Mesenchymal stem cell (in vitro differentiated cells and primary cell): ENCODE measurements at regions not wholly inside any gene's neighbourhood (a gene's known extent, or its start where the extent isn't known, plus 50 kb on each side); places are given as distances from the start of the nearest gene placed in this dataset.

Experiments used
- DNase-seq: peaks from one replicate; pipeline ENCODE4 v3.0.0-alpha.2; 2013
- H2AFZ ChIP-seq: one replicate; pipeline ENCODE4 v1.6.1; 2013; ENCODE audit warnings: low read depth, mild to moderate bottlenecking, control low read depth, inconsistent platforms, low read length, moderate library complexity
- H2AK5ac ChIP-seq: 2 replicates; pipeline ENCODE4 v1.6.1; 2013; ENCODE audit warnings: low read length, moderate library complexity, mild to moderate bottlenecking, inconsistent platforms; ENCODE audit not compliant: severe bottlenecking
- H2BK120ac ChIP-seq: one replicate; pipeline ENCODE4 v1.6.1; 2013; ENCODE audit warnings: low read depth, mild to moderate bottlenecking, inconsistent platforms, low read length, moderate library complexity
- H2BK12ac ChIP-seq, 2 experiments: one replicate each; pipeline ENCODE4 v1.6.1; 2013; ENCODE audit warnings: inconsistent platforms in 2 of 2, low read length in 2 of 2, mild to moderate bottlenecking in 2 of 2, moderate library complexity in 2 of 2, control low read depth in 1 of 2
- H2BK15ac ChIP-seq: one replicate; pipeline ENCODE4 v1.6.1; 2013; ENCODE audit warnings: mild to moderate bottlenecking, low read depth, inconsistent platforms; ENCODE audit not compliant: poor library complexity, severe bottlenecking
- H2BK5ac ChIP-seq: 2 replicates; pipeline ENCODE4 v1.6.1; 2013; ENCODE audit warnings: low read depth, mild to moderate bottlenecking, low read length, control low read depth, inconsistent platforms; ENCODE audit not compliant: poor library complexity, severe bottlenecking
- H3K14ac ChIP-seq, 2 experiments: one replicate each; pipeline ENCODE4 v1.6.1; 2013; ENCODE audit warnings: inconsistent platforms in 2 of 2, low read length in 2 of 2, control low read depth in 1 of 2, mild to moderate bottlenecking in 1 of 2, moderate library complexity in 1 of 2
- H3K18ac ChIP-seq, 2 experiments: one replicate each; pipeline ENCODE4 v1.6.1; 2013; ENCODE audit warnings: inconsistent platforms in 2 of 2, low read length in 2 of 2, control low read depth in 1 of 2, low read depth in 1 of 2, mild to moderate bottlenecking in 1 of 2
- H3K23ac ChIP-seq, 2 experiments: one replicate each; pipeline ENCODE4 v1.6.1; 2013; ENCODE audit warnings: inconsistent platforms in 2 of 2, low read length in 2 of 2, mild to moderate bottlenecking in 2 of 2, moderate library complexity in 2 of 2, control low read depth in 1 of 2
- H3K27ac ChIP-seq: 2 replicates; pipeline ENCODE4 v1.5.1; 2013; ENCODE audit warnings: mild to moderate bottlenecking, moderate library complexity, low read length, control low read depth, inconsistent platforms; ENCODE audit not compliant: poor library complexity, severe bottlenecking
- H3K27me3 ChIP-seq, 2 experiments: 2 replicates each; pipeline versions ENCODE4 v1.6.1 to v1.7.0; 2013; ENCODE audit warnings: low read length in 2 of 2, mild to moderate bottlenecking in 2 of 2, moderate library complexity in 2 of 2, control low read depth in 1 of 2, inconsistent platforms in 1 of 2; ENCODE audit not compliant: control insufficient read depth in 1 of 2, insufficient read depth in 1 of 2
- H3K36me3 ChIP-seq, 2 experiments: 2 replicates each; pipeline versions ENCODE4 v1.6.1 to v1.7.0; 2013; ENCODE audit warnings: low read length in 2 of 2, control low read depth in 1 of 2, inconsistent platforms in 1 of 2, low read depth in 1 of 2, mild to moderate bottlenecking in 1 of 2; ENCODE audit not compliant: insufficient read depth in 2 of 2, control insufficient read depth in 1 of 2
- H3K4ac ChIP-seq, 2 experiments: one replicate each; pipeline ENCODE4 v1.6.1; 2013; ENCODE audit warnings: inconsistent platforms in 2 of 2, low read length in 2 of 2, mild to moderate bottlenecking in 2 of 2, moderate library complexity in 2 of 2, control low read depth in 1 of 2, low read depth in 1 of 2
- H3K4me1 ChIP-seq: 2 replicates; pipeline ENCODE4 v1.6.1; 2013; ENCODE audit warnings: low read depth, low read length, control low read depth; ENCODE audit not compliant: control insufficient read depth, insufficient read depth
- H3K4me2 ChIP-seq: 2 replicates; pipeline ENCODE4 v1.6.1; 2013; ENCODE audit warnings: low read length, mild to moderate bottlenecking, inconsistent platforms; ENCODE audit not compliant: poor library complexity, severe bottlenecking
- H3K4me3 ChIP-seq, 2 experiments: 2 replicates each; pipeline versions ENCODE4 v1.5.1 to v1.7.0; 2013; ENCODE audit warnings: low read length in 2 of 2, mild to moderate bottlenecking in 2 of 2, control low read depth in 1 of 2, low read depth in 1 of 2; ENCODE audit not compliant: insufficient read depth in 1 of 2
- H3K79me1 ChIP-seq: replicated peaks from 2 replicates; pipeline ENCODE4 v1.6.1; 2013; ENCODE audit warnings: mild to moderate bottlenecking, control low read depth, low read length, inconsistent platforms; ENCODE audit not compliant: poor library complexity, severe bottlenecking
- H3K9ac ChIP-seq: 2 replicates; pipeline ENCODE4 v1.7.0; 2013; ENCODE audit warnings: mild to moderate bottlenecking, low read length, moderate library complexity
- H3K9me3 ChIP-seq: 2 replicates; pipeline ENCODE4 v1.7.0; 2013; ENCODE audit warnings: mild to moderate bottlenecking, low read length; ENCODE audit not compliant: control insufficient read depth
- H4K8ac ChIP-seq: one replicate; pipeline ENCODE4 v1.6.1; 2013; ENCODE audit warnings: inconsistent platforms, mild to moderate bottlenecking, low read length, moderate library complexity
- H4K91ac ChIP-seq: one replicate; pipeline ENCODE4 v1.6.1; 2013; ENCODE audit warnings: mild to moderate bottlenecking, low read length, inconsistent platforms
- WGBS: methylation state at CpG from one replicate; pipeline ENCODE4 v1.1.7; 2013; ENCODE audit warnings: mixed read lengths; 5-methylcytosine and 5-hydroxymethylcytosine counted together

- Histone ChIP-seq H2AK5ac (no peak overlapping the region), H3K9ac (no peak overlapping the region), H2BK5ac (no peak overlapping the region), H3K23ac (no peak overlapping the region), H2BK120ac (no peak overlapping the region), H2AFZ (no peak overlapping the region), H3K4me2 (no peak overlapping the region), H3K14ac (no peak overlapping the region), H3K4me3 (no peak overlapping the region), H2BK12ac (no peak overlapping the region), H3K4ac (no peak overlapping the region), H3K79me1 (no peaks in the 10 kb centered on the region), H2BK15ac (no peak overlapping the region), H4K8ac (no peak overlapping the region), H3K36me3 (no peaks in the 10 kb centered on the region), H3K27me3 (no peaks in the 10 kb centered on the region), H3K9me3 (peaks cover 5% of the 10 kb centered on the region), H3K4me1 (no peaks in the 10 kb centered on the region), H3K18ac (no peak overlapping the region), H4K91ac (no peak overlapping the region), H3K27ac (no peak overlapping the region)
- DNase-seq, result no peak
- WGBS, result 89% methylated on average over 4 of the region's 4 CpGs
Measured at GRCh38 chr13:50726164-50726563, 117.3 kb downstream of the DLEU7 start.

- H2BK5ac ChIP-seq, result no peak overlapping the region
- no peak overlapping the region for H2BK15ac ChIP-seq
- peaks cover 5% of the 10 kb centered on the region for H3K9me3 ChIP-seq
- H3K27me3 ChIP-seq, result no peaks in the 10 kb centered on the region
- no peak overlapping the region for H3K18ac ChIP-seq
- H3K4me1 ChIP-seq, result no peaks in the 10 kb centered on the region
- no peak overlapping the region for H4K91ac ChIP-seq
- H2AFZ ChIP-seq, result no peak overlapping the region
- H2AK5ac ChIP-seq, result no peak overlapping the region
- H3K23ac ChIP-seq, result no peak overlapping the region
- H2BK12ac ChIP-seq, result no peak overlapping the region
- no peak overlapping the region for H3K14ac ChIP-seq
- no peak overlapping the region for H3K4me2 ChIP-seq
- H3K4ac ChIP-seq, result no peak overlapping the region
- H3K9ac ChIP-seq, result no peak overlapping the region
- DNase-seq, result no peak
- H4K8ac ChIP-seq, result no peak overlapping the region
- H2BK120ac ChIP-seq, result no peak overlapping the region
- H3K27ac ChIP-seq, result no peak overlapping the region
- no peak overlapping the region for H3K4me3 ChIP-seq
- H3K79me1 ChIP-seq, result no peaks in the 10 kb centered on the region
- no peaks in the 10 kb centered on the region for H3K36me3 ChIP-seq
Measured at GRCh38 chr13:50729177-50729576, 114.3 kb downstream of the DLEU7 start.

- Histone ChIP-seq H4K8ac (no peak overlapping the region), H3K9me3 (peaks cover 5% of the 10 kb centered on the region), H3K36me3 (no peaks in the 10 kb centered on the region), H3K14ac (no peak overlapping the region), H3K4me2 (no peak overlapping the region), H4K91ac (no peak overlapping the region), H3K9ac (peak overlapping the region; percentile 86), H2AK5ac (no peak overlapping the region), H2BK15ac (no peak overlapping the region), H2BK12ac (peak overlapping the region in 1 of 2 experiments; percentile 49), H3K27me3 (no peaks in the 10 kb centered on the region), H3K4me3 (no peak overlapping the region), H3K79me1 (no peaks in the 10 kb centered on the region), H3K27ac (no peak overlapping the region), H3K4ac (peak overlapping the region in 1 of 2 experiments; percentile 2), H2BK120ac (peak overlapping the region; percentile 42), H2AFZ (no peak overlapping the region), H3K4me1 (no peaks in the 10 kb centered on the region), H3K23ac (no peak overlapping the region), H2BK5ac (no peak overlapping the region), H3K18ac (peak overlapping the region; percentile 55 to 64)
- no peak for DNase-seq
- WGBS, result 93% methylated on average over 4 of the region's 4 CpGs
Measured at GRCh38 chr13:50730496-50731351, 112.8 kb downstream of the DLEU7 start.

- Histone ChIP-seq H4K91ac (no peak overlapping the region), H3K36me3 (no peaks in the 10 kb centered on the region), H3K79me1 (no peaks in the 10 kb centered on the region), H3K9me3 (peaks cover 5% of the 10 kb centered on the region), H3K4me1 (no peaks in the 10 kb centered on the region), H2AK5ac (no peak overlapping the region), H3K4me2 (no peak overlapping the region), H2AFZ (no peak overlapping the region), H2BK12ac (no peak overlapping the region), H3K14ac (no peak overlapping the region), H2BK120ac (no peak overlapping the region), H3K4ac (no peak overlapping the region), H2BK15ac (no peak overlapping the region), H3K4me3 (no peak overlapping the region), H2BK5ac (no peak overlapping the region), H3K23ac (no peak overlapping the region), H3K9ac (peak overlapping the region; percentile 86), H4K8ac (no peak overlapping the region), H3K18ac (no peak overlapping the region), H3K27ac (no peak overlapping the region), H3K27me3 (no peaks in the 10 kb centered on the region)
- peak; percentile 75 for DNase-seq
Measured at GRCh38 chr13:50731400-50731799, 112.1 kb downstream of the DLEU7 start.
